ENCODE measurements at regions not wholly inside any gene's neighbourhood (a gene's known extent, or its start where the extent isn't known, plus 50 kb on each side); places are given as distances from the start of the nearest gene placed in this dataset.

GRCh38 chr5:106923409-106923808 is 747.3 kb downstream of the EFNA5 start:
- no peak overlapping the region for H3K27ac ChIP-seq
- H3K36me3 ChIP-seq: no peaks in the 10 kb centered on the region
- TF ChIP-seq CTCF (IDR thresholded peaks at IDR 0.05; ENCODE audit: low read depth, low read length): no peak
- H3K4me3 ChIP-seq: no peak overlapping the region
- no peaks in the 10 kb centered on the region for H3K9me3 ChIP-seq (ENCODE audit: low read depth)
- no peaks in the 10 kb centered on the region for H3K27me3 ChIP-seq
- DNase-seq (ENCODE audit: low read depth in 1 of 2, low spot score in 1 of 2): no peak
- no peaks in the 10 kb centered on the region for H3K4me1 ChIP-seq (ENCODE audit: low read depth)

GRCh38 chr5:106921567-106921966 is 749.2 kb downstream of the EFNA5 start:
- Histone ChIP-seq H3K27me3 (no peaks in the 10 kb centered on the region), H3K36me3 (no peaks in the 10 kb centered on the region), H3K27ac (no peak overlapping the region), H3K4me1 (ENCODE audit: low read depth) (no peaks in the 10 kb centered on the region), H3K4me3 (no peak overlapping the region), H3K9me3 (ENCODE audit: low read depth) (no peaks in the 10 kb centered on the region)
- DNase-seq (ENCODE audit: low read depth in 1 of 2, low spot score in 1 of 2): no peak
- no peak for TF ChIP-seq CTCF (IDR thresholded peaks at IDR 0.05; ENCODE audit: low read depth, low read length)

GRCh38 chr5:106910486-106910885 is 760.3 kb downstream of the EFNA5 start:
- Histone ChIP-seq H3K9me3 (ENCODE audit: low read depth) (no peaks in the 10 kb centered on the region), H3K4me1 (ENCODE audit: low read depth) (no peaks in the 10 kb centered on the region), H3K4me3 (no peak overlapping the region), H3K36me3 (no peaks in the 10 kb centered on the region), H3K27ac (no peak overlapping the region), H3K27me3 (no peaks in the 10 kb centered on the region)
- TF ChIP-seq CTCF (IDR thresholded peaks at IDR 0.05; ENCODE audit: low read depth, low read length): no peak
- no peak for DNase-seq (ENCODE audit: low read depth in 1 of 2, low spot score in 1 of 2)

- Histone ChIP-seq H3K27me3 (no peaks in the 10 kb centered on the region), H3K36me3 (no peaks in the 10 kb centered on the region), H3K4me1 (ENCODE audit: low read depth) (no peaks in the 10 kb centered on the region), H3K27ac (no peak overlapping the region), H3K9me3 (ENCODE audit: low read depth) (no peaks in the 10 kb centered on the region), H3K4me3 (no peak overlapping the region)
- no peak for DNase-seq (ENCODE audit: low read depth in 1 of 2, low spot score in 1 of 2)
- no peak for TF ChIP-seq CTCF (IDR thresholded peaks at IDR 0.05; ENCODE audit: low read depth, low read length)
Measured at GRCh38 chr5:106909716-106910115, 761.0 kb downstream of the EFNA5 start.

GRCh38 chr5:106907979-106908378 is 762.8 kb downstream of the EFNA5 start:
- Histone ChIP-seq H3K36me3 (no peaks in the 10 kb centered on the region), H3K9me3 (ENCODE audit: low read depth) (no peaks in the 10 kb centered on the region), H3K4me3 (no peak overlapping the region), H3K27me3 (no peaks in the 10 kb centered on the region), H3K4me1 (ENCODE audit: low read depth) (no peaks in the 10 kb centered on the region), H3K27ac (no peak overlapping the region)
- no peak for DNase-seq (ENCODE audit: low read depth in 1 of 2, low spot score in 1 of 2)
- no peak for TF ChIP-seq CTCF (IDR thresholded peaks at IDR 0.05; ENCODE audit: low read depth, low read length)

GRCh38 chr5:106906199-106906598 is 764.5 kb downstream of the EFNA5 start:
- no peak for DNase-seq (ENCODE audit: low read depth in 1 of 2, low spot score in 1 of 2)
- H3K4me3 ChIP-seq: no peak overlapping the region
- no peak overlapping the region for H3K27ac ChIP-seq
- H3K27me3 ChIP-seq: no peaks in the 10 kb centered on the region
- TF ChIP-seq CTCF (IDR thresholded peaks at IDR 0.05; ENCODE audit: low read depth, low read length): no peak
- H3K4me1 ChIP-seq (ENCODE audit: low read depth): no peaks in the 10 kb centered on the region
- no peaks in the 10 kb centered on the region for H3K9me3 ChIP-seq (ENCODE audit: low read depth)
- no peaks in the 10 kb centered on the region for H3K36me3 ChIP-seq
